Body of pancreas (tissue), 4 donors: ENCODE measurements at regions not wholly inside any gene's neighbourhood (a gene's known extent, or its start where the extent isn't known, plus 50 kb on each side); places are given as distances from the start of the nearest gene placed in this dataset.

ENCODE experiments used
- POLR2A ChIP-seq, 3 donors: fragments of 450-650 bp; IDR thresholded peaks; one replicate each; pipeline ENCODE4 v1.6.1; 2016; ENCODE audit warnings: antibody characterized with exemption in 3 of 3, mild to moderate bottlenecking in 2 of 3
- TF ChIP-seq, protein P1 (sequence below), 7 experiments: fragments of 450-650 bp in 4 of 7; fragments of 200-600 bp in 3 of 7; sonication (generic) in 3 of 7; IDR thresholded peaks; one replicate each; pipeline ENCODE4 v1.5.1; 2016 to 2019; ENCODE audit warnings: antibody characterized with exemption in 7 of 7

DNA sequence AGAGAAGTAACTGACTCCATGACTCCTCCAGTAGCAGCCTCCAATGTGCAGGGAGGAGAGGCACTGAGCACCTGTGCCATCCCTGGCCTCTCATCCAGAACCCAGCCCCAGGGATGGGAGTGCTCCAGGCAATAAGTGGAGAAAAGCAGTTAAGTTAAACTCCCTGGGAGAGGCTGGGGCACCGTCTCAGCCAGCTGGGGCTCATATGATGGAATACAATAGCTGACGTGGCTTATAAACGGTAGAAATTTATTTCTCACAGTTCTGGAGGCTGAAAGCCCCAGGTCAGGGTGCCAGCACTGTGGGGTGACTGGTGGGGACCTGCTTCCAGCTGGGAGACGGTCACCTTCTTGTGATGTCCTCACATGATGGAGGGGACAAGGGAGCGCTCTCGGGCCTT is 94.7 kb downstream of the RAMP3 start:
- TF ChIP-seq, protein P1, sequence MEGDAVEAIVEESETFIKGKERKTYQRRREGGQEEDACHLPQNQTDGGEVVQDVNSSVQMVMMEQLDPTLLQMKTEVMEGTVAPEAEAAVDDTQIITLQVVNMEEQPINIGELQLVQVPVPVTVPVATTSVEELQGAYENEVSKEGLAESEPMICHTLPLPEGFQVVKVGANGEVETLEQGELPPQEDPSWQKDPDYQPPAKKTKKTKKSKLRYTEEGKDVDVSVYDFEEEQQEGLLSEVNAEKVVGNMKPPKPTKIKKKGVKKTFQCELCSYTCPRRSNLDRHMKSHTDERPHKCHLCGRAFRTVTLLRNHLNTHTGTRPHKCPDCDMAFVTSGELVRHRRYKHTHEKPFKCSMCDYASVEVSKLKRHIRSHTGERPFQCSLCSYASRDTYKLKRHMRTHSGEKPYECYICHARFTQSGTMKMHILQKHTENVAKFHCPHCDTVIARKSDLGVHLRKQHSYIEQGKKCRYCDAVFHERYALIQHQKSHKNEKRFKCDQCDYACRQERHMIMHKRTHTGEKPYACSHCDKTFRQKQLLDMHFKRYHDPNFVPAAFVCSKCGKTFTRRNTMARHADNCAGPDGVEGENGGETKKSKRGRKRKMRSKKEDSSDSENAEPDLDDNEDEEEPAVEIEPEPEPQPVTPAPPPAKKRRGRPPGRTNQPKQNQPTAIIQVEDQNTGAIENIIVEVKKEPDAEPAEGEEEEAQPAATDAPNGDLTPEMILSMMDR (IDR thresholded peaks at IDR 0.05), result no peak
- no peak for TF ChIP-seq POLR2A (IDR thresholded peaks at IDR 0.05)
